ENCODE measurements at regions not wholly inside any gene's neighbourhood (a gene's known extent, or its start where the extent isn't known, plus 50 kb on each side); places are given as distances from the start of the nearest gene placed in this dataset.

DNA sequence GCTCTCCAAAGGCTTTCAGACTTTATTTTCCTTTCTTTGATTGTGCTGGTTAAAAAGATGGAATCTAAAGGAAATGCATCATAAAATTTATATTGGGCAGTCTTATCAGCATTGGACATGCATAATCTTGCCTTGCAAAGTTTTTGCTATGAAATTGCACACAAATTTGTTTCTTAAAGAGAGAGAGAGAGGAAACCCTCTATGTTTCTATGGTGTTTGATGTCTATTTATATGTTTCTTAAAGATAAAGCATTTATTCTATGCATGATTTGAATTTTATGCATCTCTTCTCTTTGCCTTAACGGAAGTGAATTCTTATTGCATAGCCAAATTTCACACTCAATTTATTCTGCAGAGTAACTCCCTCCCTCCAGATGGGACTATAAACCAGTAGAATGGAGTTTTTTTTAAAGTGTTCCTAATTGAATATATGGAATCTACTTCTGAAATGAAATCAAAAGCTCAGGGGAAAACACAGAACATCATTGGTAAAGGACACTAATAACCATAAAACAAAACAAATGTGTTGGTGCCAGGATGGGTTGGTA is 83.5 kb upstream of the PPARGC1A start:
- TF ChIP-seq MAX (IDR thresholded peaks at IDR 0.05) (no peak), CTCF (IDR thresholded peaks at IDR 0.05; ENCODE audit: low read depth, low read length, missing input control) (no peak), RAD21 (IDR thresholded peaks at IDR 0.05) (no peak), ZBTB33 (IDR thresholded peaks at IDR 0.05) (no peak), REST (IDR thresholded peaks at IDR 0.05) (no peak), YY1 (IDR thresholded peaks at IDR 0.05) (no peak), SP1 (IDR thresholded peaks at IDR 0.05) (no peak), RXRA (IDR thresholded peaks at IDR 0.05) (no peak)
